NCI-H2171 (cell line): ENCODE measurements at regions not wholly inside any gene's neighbourhood (a gene's known extent, or its start where the extent isn't known, plus 50 kb on each side); places are given as distances from the start of the nearest gene placed in this dataset.

ENCODE experiments used
- DNase-seq: peaks from one replicate; lab custom pipeline; 2025; lab: John Stamatoyannopoulos, UW

DNA sequence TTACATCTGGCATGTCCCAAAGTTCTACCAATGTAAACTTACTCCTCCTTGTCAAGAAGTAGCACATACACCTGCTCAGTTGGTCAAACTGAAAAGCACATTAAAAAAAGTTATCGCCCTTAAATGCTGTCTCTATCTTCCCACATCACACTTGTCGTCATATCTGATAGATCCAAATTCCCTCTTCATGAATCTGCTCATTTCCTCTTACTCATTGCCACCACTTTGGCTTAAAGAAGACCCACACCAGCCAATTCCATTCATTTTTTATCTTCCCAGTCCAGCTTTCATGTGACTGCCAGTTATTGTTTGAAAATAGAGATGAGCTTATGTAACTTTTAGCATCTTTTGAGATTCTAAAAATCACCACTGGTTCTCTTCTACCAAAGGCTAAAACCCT is 305.9 kb upstream of the MTNR1B start:
- no peak for DNase-seq

- DNase-seq = no peak
Measured at GRCh38 chr11:92667486-92668152, 301.8 kb upstream of the MTNR1B start.

DNA sequence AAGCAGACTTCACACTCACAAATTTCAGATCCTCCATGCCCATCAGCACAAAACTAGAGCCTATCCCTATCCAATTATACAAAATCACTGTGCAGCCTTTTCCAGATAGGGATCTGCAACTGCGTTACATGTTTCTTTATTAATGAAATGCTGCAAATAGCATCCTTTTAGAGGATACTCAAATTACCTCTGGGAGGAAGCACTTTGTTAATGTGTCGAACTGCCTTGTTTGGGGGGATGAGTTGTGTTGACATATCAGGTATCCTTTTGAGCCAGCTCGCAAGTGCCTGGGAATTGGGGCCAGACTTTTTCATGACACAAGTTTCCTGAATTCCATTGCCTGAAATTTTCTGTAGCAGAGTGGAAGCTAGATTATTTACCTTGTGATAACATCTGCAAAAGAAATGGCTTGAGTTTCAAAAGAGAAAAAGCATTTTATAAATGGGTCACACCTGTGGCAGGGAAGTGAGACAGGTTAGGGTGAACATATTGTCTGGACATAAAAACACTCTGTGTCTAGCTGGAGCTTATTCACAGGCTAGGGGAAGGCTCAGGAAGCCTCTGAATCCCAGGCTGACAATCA is 299.1 kb upstream of the MTNR1B start:
- no peak for DNase-seq

DNA sequence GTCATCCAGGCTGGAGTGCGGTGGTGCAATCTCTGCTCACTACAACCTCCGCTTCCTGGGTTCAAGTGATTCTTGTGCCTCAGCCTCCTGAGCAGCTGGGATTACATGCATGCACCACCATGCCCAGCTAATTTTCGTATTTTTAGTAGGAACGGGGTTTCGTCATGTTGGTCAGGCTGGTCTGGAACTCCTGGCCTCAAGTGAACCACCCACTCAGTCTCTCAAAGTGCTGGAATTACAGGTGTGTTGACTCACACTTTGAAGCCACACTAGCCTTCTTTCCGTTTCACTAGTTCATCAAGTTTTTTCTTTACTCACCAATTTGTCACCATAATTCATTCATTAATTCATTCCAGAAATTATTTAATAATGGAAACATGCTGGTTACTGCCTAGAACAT is 298.4 kb upstream of the MTNR1B start:
- no peak for DNase-seq

GRCh38 chr11:92675303-92675702 is 294.1 kb upstream of the MTNR1B start:
- DNase-seq = no peak

- DNase-seq = no peak
Measured at GRCh38 chr11:92675810-92676209, 293.6 kb upstream of the MTNR1B start.

GRCh38 chr11:92678008-92678611 is 291.3 kb upstream of the MTNR1B start:
- no peak for DNase-seq

- no peak for DNase-seq
Measured at GRCh38 chr11:92681586-92681985, 287.9 kb upstream of the MTNR1B start.

DNA sequence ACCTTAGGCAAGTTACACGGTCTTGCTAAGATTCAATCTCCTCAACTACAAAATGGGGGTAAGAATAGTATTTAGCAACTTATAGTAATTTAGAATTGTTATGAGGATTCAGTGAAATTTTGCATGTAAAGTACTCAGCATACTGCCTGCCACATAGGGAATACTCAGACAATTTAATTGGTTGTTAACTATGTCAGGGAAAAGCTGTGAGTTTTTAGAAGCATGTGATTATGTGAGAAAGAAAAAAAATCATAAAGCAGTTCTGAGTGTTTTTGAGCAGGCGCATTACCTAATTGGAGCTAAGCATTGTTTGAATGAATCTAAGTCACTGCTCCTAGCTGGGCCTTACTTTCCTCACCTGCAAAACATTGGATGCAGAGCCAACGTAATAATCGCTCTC is 287.3 kb upstream of the MTNR1B start:
- no peak for DNase-seq

- no peak for DNase-seq
Measured at GRCh38 chr11:92682952-92683351, 286.5 kb upstream of the MTNR1B start.

GRCh38 chr11:92685049-92685448 is 284.4 kb upstream of the MTNR1B start:
- DNase-seq = no peak

DNA sequence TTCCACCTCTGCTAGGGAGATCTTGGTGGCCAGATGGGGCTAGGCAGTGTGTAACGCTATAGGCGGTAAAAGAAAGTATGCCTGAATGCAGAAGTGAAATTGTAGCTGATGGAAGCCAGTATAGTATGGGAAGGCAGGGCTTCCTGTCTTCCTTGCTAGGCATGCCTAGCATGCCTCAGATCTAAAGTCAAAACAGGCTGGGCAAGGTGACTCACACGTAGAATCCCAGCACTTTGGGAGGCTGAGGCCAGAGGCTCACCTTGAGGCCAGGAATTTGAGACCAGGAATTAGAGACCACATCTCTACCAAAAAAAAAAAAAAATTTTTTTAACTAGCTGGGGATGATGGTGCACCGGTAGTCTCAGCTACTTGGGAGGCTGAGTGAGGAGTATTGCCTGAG is 281.7 kb upstream of the MTNR1B start:
- no peak for DNase-seq

DNA sequence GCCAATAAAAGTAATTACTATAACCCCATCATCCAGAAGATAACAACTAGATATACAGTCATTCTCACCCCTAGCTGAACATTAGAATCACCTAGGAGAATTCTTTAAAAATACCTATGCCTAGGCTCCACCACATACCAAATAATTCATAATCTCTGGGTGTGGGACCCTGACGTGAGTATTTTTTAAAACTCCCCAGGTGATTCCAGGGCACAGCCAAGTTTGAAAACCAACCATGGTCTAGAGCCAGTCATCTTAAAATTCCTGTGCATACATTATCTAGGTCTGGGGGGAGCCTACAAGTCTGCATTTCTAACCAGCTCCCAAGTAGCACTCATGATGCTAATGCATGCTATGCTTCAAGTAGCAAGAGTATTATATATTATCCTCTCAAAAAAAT is 281.0 kb upstream of the MTNR1B start:
- DNase-seq = no peak

GRCh38 chr11:92692826-92693546 is 276.5 kb upstream of the MTNR1B start:
- no peak for DNase-seq

- no peak for DNase-seq
Measured at GRCh38 chr11:92696076-92696475, 273.4 kb upstream of the MTNR1B start.

DNA sequence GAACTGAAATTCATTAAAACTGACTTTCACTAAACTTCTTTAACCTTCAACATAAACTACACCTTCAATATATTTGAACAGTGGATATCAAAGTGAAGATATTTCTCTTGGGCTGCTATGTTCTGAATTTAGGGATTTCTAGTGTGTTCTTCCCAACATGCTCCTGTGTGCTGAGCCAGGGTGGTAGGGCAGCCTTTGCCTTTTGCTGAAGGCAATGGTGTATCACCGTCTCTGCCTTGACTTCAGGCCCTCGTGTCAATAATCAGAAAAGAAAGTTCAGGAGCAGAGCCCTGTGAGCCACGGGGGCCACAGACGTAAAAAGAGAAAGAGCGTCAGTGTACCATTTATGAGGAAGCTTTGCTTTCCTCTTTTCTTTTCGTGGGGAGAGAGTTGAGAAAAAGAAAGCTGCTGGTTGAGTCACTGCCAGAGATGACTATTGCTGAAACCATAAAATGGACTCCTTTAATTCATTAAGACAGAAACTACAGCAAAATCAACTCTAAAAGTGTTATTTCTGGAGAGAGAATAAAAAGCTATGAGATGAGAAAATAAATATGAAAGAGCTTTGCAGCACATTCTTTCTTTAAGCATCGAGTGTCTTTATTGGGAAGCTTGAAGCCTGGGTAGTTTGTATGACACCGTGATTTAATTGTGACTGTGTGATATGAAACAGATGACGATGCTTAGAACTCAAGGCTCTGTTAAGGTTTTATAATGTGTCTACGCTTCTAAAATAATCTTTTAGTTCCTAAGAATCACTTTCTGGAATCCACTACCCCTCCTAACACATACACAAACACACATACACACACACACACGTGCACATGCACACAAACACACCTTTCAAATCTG is 271.8 kb upstream of the MTNR1B start:
- no peak for DNase-seq

GRCh38 chr11:92698742-92699141 is 270.7 kb upstream of the MTNR1B start:
- no peak for DNase-seq

GRCh38 chr11:92702037-92702804 is 267.2 kb upstream of the MTNR1B start:
- DNase-seq = no peak

DNA sequence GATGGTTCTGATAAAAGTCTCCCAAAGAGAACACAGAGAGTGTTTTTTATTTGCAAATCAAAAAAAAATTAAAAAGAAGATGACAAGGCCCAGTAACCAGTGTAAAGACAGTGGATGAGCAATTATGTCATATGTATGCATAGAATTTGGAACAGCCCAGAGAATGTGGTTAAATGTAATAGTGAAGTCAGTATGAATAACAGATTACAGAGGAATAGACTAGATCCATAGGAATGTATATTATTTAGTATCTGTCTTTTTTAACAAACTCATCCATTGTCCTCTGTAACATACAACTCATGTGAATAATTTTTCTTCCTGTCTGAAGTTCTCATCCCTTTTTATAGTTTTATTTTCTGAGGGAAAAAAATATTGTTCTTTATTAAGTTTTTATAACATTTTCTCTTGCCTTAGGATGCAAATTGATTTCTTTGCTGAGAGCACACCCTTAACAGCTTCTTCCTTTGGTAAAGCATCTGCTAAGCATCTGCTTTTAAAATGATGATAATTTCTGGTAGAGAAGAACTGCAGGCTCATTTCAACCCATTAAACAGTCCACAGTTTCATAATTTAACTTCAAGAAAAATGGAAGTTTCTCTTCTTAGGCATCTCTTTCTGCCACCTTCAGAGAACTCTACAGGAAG is 266.5 kb upstream of the MTNR1B start:
- no peak for DNase-seq

- no peak for DNase-seq
Measured at GRCh38 chr11:92703449-92703830, 266.0 kb upstream of the MTNR1B start.

DNA sequence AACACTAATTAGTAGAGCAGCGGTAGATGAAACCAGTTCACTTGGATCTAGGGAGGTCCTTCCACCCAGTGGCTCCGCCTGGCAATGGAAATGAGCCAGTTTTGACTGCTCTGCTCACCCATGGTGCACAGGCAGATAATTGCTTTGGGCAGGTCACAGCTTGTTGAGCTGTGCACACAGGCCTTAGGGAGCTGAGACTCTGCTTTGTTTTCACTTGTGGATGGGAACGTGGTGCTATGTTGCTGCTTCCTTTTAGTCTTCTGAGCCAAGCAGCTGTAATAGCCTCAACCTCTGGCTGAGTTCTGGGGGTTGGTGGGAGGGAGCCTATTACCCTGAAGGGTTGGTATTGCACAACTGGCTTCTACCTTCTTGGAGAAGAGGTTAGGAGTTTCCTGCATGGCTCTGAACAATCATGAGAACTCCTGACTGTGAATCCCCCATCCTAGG is 262.3 kb upstream of the MTNR1B start:
- DNase-seq = peak; percentile 75
